Activated B cell treated with CpG ODN at 0.5 μM for 24 hours (primary cell): ENCODE measurements at regions not wholly inside any gene's neighbourhood (a gene's known extent, or its start where the extent isn't known, plus 50 kb on each side); places are given as distances from the start of the nearest gene placed in this dataset.

Experiments used
- ATAC-seq: fragments of 200-7000 bp; cut with Tn5 transposase; one replicate; pipeline ENCODE4 v1.10.0; 2021; ENCODE audit warnings: low read depth, mild to moderate bottlenecking, moderate library complexity
- CTCF ChIA-PET: fragments of 350-600 bp; sonication (Branson Sonifier 250); formaldehyde crosslinking; loops from one replicate; lab custom pipeline; 2021; ENCODE audit warnings: antibody characterized with exemption; lab: Charles Lee
- POLR2A ChIA-PET: fragments of 350-600 bp; sonication (Branson Sonifier 250); formaldehyde crosslinking; loops from one replicate; lab custom pipeline; 2021; ENCODE audit warnings: antibody characterized with exemption; lab: Charles Lee
- DNase-seq: peaks from one replicate; pipeline ENCODE4 v3.0.0; 2022
- H3K27ac Mint-ChIP-seq: one replicate; pipeline ENCODE4 v1.8.0; 2020; ENCODE audit warnings: mixed read lengths
- H3K27me3 Mint-ChIP-seq: one replicate; pipeline ENCODE4 v1.8.0; 2021; ENCODE audit warnings: mixed read lengths
- H3K36me3 Mint-ChIP-seq: one replicate; pipeline ENCODE4 v1.8.0; 2021; ENCODE audit warnings: low read depth, mixed read lengths
- H3K4me1 Mint-ChIP-seq: one replicate; pipeline ENCODE4 v1.8.0; 2021; ENCODE audit warnings: mixed read lengths
- H3K4me3 Mint-ChIP-seq: one replicate; pipeline ENCODE4 v1.8.0; 2020; ENCODE audit warnings: mild to moderate bottlenecking, mixed read lengths
- H3K9me3 Mint-ChIP-seq: one replicate; pipeline ENCODE4 v1.8.0; 2020; ENCODE audit warnings: mixed read lengths
- intact Hi-C: fragments of 100-400 bp; cut with micrococcal nuclease; formaldehyde crosslinking; loops from one replicate; pipeline ENCODE4 v1.15.1; 2024
- TF ChIP-seq, protein P1 (sequence below): fragments of 200-600 bp; IDR thresholded peaks from one replicate; pipeline ENCODE4 v1.8.0; 2022; ENCODE audit warnings: antibody characterized with exemption, mild to moderate bottlenecking

DNA sequence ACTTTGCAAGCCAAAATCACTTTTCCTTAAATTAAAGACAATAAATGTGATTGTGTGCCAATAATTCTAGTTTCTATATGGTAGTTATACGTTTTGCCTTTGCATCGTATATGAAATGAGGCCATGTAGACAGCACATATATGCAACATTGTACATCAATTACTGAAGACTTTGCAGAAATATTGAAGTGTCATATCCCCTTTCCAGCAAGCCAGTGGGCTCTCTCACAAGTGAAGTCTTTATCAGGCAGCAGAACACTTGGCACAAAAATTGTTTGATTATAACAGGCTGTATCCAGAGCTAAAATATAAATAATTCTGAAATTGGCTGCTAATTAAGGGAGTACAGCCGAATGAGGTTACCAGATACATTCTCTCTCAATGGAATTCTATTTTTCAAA, 588.6 kb upstream of the SEMA3D start:
- TF ChIP-seq, protein P1, sequence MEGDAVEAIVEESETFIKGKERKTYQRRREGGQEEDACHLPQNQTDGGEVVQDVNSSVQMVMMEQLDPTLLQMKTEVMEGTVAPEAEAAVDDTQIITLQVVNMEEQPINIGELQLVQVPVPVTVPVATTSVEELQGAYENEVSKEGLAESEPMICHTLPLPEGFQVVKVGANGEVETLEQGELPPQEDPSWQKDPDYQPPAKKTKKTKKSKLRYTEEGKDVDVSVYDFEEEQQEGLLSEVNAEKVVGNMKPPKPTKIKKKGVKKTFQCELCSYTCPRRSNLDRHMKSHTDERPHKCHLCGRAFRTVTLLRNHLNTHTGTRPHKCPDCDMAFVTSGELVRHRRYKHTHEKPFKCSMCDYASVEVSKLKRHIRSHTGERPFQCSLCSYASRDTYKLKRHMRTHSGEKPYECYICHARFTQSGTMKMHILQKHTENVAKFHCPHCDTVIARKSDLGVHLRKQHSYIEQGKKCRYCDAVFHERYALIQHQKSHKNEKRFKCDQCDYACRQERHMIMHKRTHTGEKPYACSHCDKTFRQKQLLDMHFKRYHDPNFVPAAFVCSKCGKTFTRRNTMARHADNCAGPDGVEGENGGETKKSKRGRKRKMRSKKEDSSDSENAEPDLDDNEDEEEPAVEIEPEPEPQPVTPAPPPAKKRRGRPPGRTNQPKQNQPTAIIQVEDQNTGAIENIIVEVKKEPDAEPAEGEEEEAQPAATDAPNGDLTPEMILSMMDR = no peak
- Mint-ChIP-seq H3K36me3 (no peaks in the 10 kb centered on the region), H3K4me1 (no peaks in the 10 kb centered on the region), H3K9me3 (no peaks in the 10 kb centered on the region), H3K27me3 (no peaks in the 10 kb centered on the region), H3K4me3 (no peak overlapping the region), H3K27ac (no peak overlapping the region)
- ATAC-seq (no peak), DNase-seq (no peak)
- POLR2A ChIA-PET = no interaction called here
- CTCF ChIA-PET = no interaction called here
- intact Hi-C loops = no loop called here

DNA sequence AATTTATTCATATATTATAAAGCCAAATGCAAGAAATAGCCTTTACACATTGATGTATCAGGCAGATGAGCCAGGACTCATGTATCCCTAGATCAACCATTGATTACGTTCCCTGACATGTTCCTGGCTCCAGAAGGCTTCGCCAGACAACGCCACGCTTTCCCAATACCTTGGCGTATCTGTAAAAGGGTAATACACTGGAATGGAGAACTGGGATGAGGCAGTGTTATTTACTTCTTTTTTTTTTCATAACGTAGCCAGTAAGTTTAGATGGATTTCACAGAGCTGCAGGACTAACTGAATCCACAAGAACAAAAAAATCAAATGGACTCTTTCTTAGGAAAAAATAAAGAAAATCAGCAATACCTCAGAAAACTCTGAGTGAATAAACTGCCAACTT, 588.1 kb upstream of the SEMA3D start:
- Mint-ChIP-seq H3K4me1 (no peaks in the 10 kb centered on the region), H3K27me3 (no peaks in the 10 kb centered on the region), H3K4me3 (no peak overlapping the region), H3K27ac (no peak overlapping the region), H3K9me3 (no peaks in the 10 kb centered on the region), H3K36me3 (no peaks in the 10 kb centered on the region)
- ATAC-seq = no peak
- TF ChIP-seq, protein P1 = no peak
- CTCF ChIA-PET = no interaction called here
- no peak for DNase-seq
- intact Hi-C loops = no loop called here
- POLR2A ChIA-PET = no interaction called here

DNA sequence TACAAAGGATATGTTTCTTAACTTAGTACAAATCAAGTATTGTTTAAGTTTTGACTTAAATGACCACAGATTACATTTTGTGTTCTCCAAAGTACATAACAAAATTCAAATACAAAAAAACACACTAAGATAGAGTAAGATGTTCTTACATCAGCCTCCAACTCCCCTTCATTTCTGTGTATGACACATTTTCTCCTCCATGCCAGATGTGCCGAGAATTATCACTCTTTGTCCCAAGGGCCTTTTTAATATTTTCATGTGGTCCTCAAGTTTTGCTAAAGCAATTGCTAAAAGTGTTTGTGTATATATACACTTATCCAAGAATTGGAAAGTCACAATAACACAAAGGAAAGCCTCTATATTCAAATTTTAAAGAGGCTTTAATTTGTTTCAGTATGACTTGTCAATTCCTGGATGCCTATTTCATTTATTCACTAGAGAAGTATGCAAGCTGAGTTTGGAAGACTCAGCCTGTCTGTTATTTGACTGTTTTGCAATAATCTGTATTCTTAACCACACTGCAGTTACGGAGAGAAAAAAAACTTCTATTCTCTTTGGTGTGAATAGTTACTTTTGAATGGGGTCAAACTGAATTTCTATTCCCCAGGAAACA, 586.4 kb upstream of the SEMA3D start:
- H3K27me3 Mint-ChIP-seq = no peaks in the 10 kb centered on the region
- H3K36me3 Mint-ChIP-seq = no peaks in the 10 kb centered on the region
- CTCF ChIA-PET = no interaction called here
- H3K9me3 Mint-ChIP-seq = no peaks in the 10 kb centered on the region
- no peaks in the 10 kb centered on the region for H3K4me1 Mint-ChIP-seq
- intact Hi-C loops = no loop called here
- ATAC-seq (no peak), DNase-seq (no peak)
- POLR2A ChIA-PET = no interaction called here
- H3K4me3 Mint-ChIP-seq = no peak overlapping the region
- H3K27ac Mint-ChIP-seq = no peak overlapping the region
- TF ChIP-seq, protein P1 = no peak

DNA sequence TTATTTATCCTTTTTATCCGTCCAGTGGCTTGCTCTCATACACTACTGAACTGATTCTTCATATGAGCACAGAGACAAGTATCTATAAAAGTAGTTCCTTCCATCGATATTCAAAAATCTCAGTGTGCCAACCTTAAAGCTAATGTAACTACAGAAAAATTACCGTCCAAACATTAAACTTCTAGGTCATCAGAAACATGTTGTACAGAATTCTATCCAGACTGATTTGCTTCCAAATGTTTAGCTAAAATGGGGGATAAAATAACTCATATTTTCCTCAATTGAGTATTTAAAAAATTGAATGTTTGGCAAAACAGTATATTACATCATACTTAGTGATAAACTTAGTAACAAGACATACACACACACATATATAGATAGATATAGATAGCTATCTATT, 584.7 kb upstream of the SEMA3D start:
- ChIA-PET CTCF (no interaction called here), POLR2A (no interaction called here)
- intact Hi-C loops = no loop called here
- no peaks in the 10 kb centered on the region for H3K27me3 Mint-ChIP-seq
- no peak overlapping the region for H3K4me3 Mint-ChIP-seq
- DNase-seq (no peak), ATAC-seq (no peak)
- H3K36me3 Mint-ChIP-seq = no peaks in the 10 kb centered on the region
- no peak overlapping the region for H3K27ac Mint-ChIP-seq
- no peaks in the 10 kb centered on the region for H3K9me3 Mint-ChIP-seq
- TF ChIP-seq, protein P1 = no peak
- H3K4me1 Mint-ChIP-seq = no peaks in the 10 kb centered on the region

DNA sequence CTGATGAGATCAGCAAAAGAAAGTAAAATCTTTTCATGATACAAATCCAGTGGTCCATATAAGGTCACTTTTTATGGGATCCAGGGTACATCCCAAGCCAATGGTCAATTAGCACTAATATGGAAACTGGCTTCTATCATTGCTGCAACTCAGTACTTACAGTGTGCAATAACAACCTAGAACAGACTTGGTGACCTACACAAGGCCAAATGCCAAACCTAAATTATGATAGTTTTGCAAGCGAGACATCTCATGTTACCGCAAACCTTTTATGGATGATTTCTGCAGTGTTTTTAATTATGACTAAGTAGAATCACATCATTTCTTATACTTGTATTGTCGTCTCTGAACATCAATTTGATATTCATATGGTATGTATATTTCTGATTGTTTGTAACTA, 583.5 kb upstream of the SEMA3D start:
- no peak overlapping the region for H3K4me3 Mint-ChIP-seq
- no peak overlapping the region for H3K27ac Mint-ChIP-seq
- no peak for ATAC-seq
- ChIA-PET POLR2A (no interaction called here), CTCF (no interaction called here)
- H3K4me1 Mint-ChIP-seq = no peaks in the 10 kb centered on the region
- intact Hi-C loops = no loop called here
- H3K9me3 Mint-ChIP-seq = no peaks in the 10 kb centered on the region
- H3K27me3 Mint-ChIP-seq = no peaks in the 10 kb centered on the region
- TF ChIP-seq, protein P1 = no peak
- DNase-seq = no peak
- no peaks in the 10 kb centered on the region for H3K36me3 Mint-ChIP-seq
